ENCODE measurements at regions not wholly inside any gene's neighbourhood (a gene's known extent, or its start where the extent isn't known, plus 50 kb on each side); places are given as distances from the start of the nearest gene placed in this dataset.

DNA sequence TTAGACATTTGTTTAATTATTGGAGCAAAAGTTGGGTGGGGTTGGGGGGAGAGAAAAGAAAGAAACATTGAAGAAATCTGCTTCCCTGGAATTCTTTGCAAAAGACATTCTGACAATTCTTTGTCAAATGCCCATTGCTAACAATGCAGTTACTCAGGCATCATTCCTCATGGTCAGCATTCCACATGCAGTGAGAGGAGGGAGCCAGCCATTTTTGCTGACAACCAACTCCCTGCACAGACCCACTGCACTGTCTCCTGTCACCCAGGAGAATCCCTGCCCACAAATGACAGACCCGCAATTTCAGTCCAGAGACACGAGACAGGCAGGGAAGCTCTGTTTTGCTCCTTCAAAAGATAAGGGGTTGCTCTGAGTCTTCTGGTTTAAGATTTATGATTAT is 985.1 kb upstream of the SLIT2 start:
- no peak for TF ChIP-seq EZH2phosphoT487 (IDR thresholded peaks at IDR 0.05; ENCODE audit: borderline replicate concordance, low read length)
- TF ChIP-seq, protein P1, sequence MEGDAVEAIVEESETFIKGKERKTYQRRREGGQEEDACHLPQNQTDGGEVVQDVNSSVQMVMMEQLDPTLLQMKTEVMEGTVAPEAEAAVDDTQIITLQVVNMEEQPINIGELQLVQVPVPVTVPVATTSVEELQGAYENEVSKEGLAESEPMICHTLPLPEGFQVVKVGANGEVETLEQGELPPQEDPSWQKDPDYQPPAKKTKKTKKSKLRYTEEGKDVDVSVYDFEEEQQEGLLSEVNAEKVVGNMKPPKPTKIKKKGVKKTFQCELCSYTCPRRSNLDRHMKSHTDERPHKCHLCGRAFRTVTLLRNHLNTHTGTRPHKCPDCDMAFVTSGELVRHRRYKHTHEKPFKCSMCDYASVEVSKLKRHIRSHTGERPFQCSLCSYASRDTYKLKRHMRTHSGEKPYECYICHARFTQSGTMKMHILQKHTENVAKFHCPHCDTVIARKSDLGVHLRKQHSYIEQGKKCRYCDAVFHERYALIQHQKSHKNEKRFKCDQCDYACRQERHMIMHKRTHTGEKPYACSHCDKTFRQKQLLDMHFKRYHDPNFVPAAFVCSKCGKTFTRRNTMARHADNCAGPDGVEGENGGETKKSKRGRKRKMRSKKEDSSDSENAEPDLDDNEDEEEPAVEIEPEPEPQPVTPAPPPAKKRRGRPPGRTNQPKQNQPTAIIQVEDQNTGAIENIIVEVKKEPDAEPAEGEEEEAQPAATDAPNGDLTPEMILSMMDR (IDR thresholded peaks at IDR 0.05; ENCODE audit: low read depth, low read length, poor library complexity, severe bottlenecking): no peak

All from DOHH2 (cell line).